ENCODE measurements at regions not wholly inside any gene's neighbourhood (a gene's known extent, or its start where the extent isn't known, plus 50 kb on each side); places are given as distances from the start of the nearest gene placed in this dataset.

GRCh38 chr7:52249741-52250140 is 785.7 kb upstream of the POM121L12 start:
- TF ChIP-seq POLR2A (IDR thresholded peaks at IDR 0.05) (no peak), CTCF (IDR thresholded peaks at IDR 0.05) (no peak), POLR2AphosphoS5 (IDR thresholded peaks at IDR 0.05) (no peak)
